Kidney (tissue), 13 donors: ENCODE measurements at regions not wholly inside any gene's neighbourhood (a gene's known extent, or its start where the extent isn't known, plus 50 kb on each side); places are given as distances from the start of the nearest gene placed in this dataset.
"Not testable (repeated sequence)": the region's sequence is repeated elsewhere in the genome, so short reads cannot be mapped to it uniquely, and the experiment has no call there.

Experiments used
- DNase-seq, 5 donors: peaks; one replicate each; pipeline ENCODE4 v3.0.0-alpha.2; 2013 to 2020
- FAIRE-seq: peaks from 2 replicates; lab custom pipeline; 2012; peaks lifted over from hg19 to GRCh38; lab: Jason Lieb, UNC
- H3K27ac ChIP-seq, 2 donors: one replicate each; pipeline ENCODE4 v1.7.0; 2013; ENCODE audit warnings: low read depth in 2 of 2, low read length in 2 of 2, inconsistent platforms in 1 of 2
- H3K27me3 ChIP-seq: one replicate; pipeline ENCODE4 v1.7.1; 2013; ENCODE audit warnings: low read length, inconsistent platforms; ENCODE audit not compliant: control insufficient read depth, insufficient read depth
- H3K36me3 ChIP-seq, 3 donors: one replicate each; pipeline versions ENCODE4 v1.7.0 to v1.7.1; 2013; ENCODE audit warnings: low read length in 3 of 3, control low read depth in 1 of 3, inconsistent platforms in 1 of 3; ENCODE audit not compliant: insufficient read depth in 3 of 3, control insufficient read depth in 2 of 3
- H3K4me1 ChIP-seq, 3 donors: one replicate each; pipeline versions ENCODE4 v1.7.0 to v1.7.1; 2013; ENCODE audit warnings: low read length in 3 of 3, inconsistent platforms in 1 of 3, low read depth in 1 of 3; ENCODE audit not compliant: control insufficient read depth in 2 of 3, insufficient read depth in 2 of 3
- H3K4me3 ChIP-seq, 3 donors: one replicate each; pipeline versions ENCODE4 v1.7.0 to v1.8.1; 2013; ENCODE audit warnings: low read length in 3 of 3, control low read depth in 1 of 3, inconsistent platforms in 1 of 3
- H3K9ac ChIP-seq, 3 donors: one replicate each; pipeline versions ENCODE4 v1.7.0 to v1.7.1; 2013; ENCODE audit warnings: low read length in 3 of 3, control low read depth in 1 of 3, inconsistent platforms in 1 of 3
- H3K9me3 ChIP-seq, 3 donors: one replicate each; pipeline versions ENCODE4 v1.7.0 to v1.7.1; 2013; ENCODE audit warnings: low read length in 3 of 3, control low read depth in 1 of 3, inconsistent platforms in 1 of 3; ENCODE audit not compliant: control insufficient read depth in 2 of 3, insufficient read depth in 1 of 3
- CTCF ChIP-seq: IDR thresholded peaks from 3 replicates; pipeline ENCODE4 v1.5.1; 2012; ENCODE audit warnings: mild to moderate bottlenecking, moderate library complexity, borderline replicate concordance; ENCODE audit not compliant: insufficient read depth; ENCODE audit errors: extremely low read depth
- intact Hi-C: fragments of 100-400 bp; cut with DNase I; formaldehyde crosslinking; loops from one replicate; pipeline ENCODE4 v1.11.1; 2022
- donor health status: control.
- donor health status: control.
- donor health status: control.
- donor health status: control.
- donor health status: control.
- donor health status: DM: yes; HTN: yes; CAD: no.
- donor health status: Normal renal cell carcinoma (clear cell type).

GRCh38 chr6:6758546-6758914, 170.0 kb downstream of the LY86 start:
- peak overlapping the region in 1 of 2 donors; percentile 60 for H3K27ac ChIP-seq
- H3K4me1 ChIP-seq = peaks cover 2 to 8% (median 6%) of the 10 kb centered on the region in 3 donors
- H3K9ac ChIP-seq = peak overlapping the region in 1 of 3 donors; percentile 41
- H3K27me3 ChIP-seq = no peaks in the 10 kb centered on the region
- intact Hi-C loops = no loop called here
- H3K36me3 ChIP-seq = no peaks in the 10 kb centered on the region
- H3K9me3 ChIP-seq = no peaks in the 10 kb centered on the region
- DNase-seq (no peak), FAIRE-seq (no peak)
- H3K4me3 ChIP-seq = no peak overlapping the region
- no peak for TF ChIP-seq CTCF

- Histone ChIP-seq H3K36me3 (no peaks in the 10 kb centered on the region), H3K27me3 (no peaks in the 10 kb centered on the region), H3K9me3 (no peaks in the 10 kb centered on the region), H3K9ac (peak overlapping the region in 1 of 3 donors; percentile 41), H3K27ac (peak overlapping the region in 1 of 2 donors; percentile 60), H3K4me1 (peaks cover 2 to 10% (median 4%) of the 10 kb centered on the region in 3 donors), H3K4me3 (peak overlapping the region in 1 of 3 donors; percentile 39)
- DNase-seq (peak in 4 of 5 donors; percentile 82 to 95 (median 89)), FAIRE-seq (no peak)
- intact Hi-C loops = no loop called here
- TF ChIP-seq CTCF = peak; percentile 43
These were observed 170.6 kb downstream of the LY86 start for GRCh38 chr6:6758915-6759654.

GRCh38 chr6:6760002-6760401, 171.5 kb downstream of the LY86 start:
- Histone ChIP-seq H3K9me3 (no peaks in the 10 kb centered on the region), H3K27ac (no peak overlapping the region), H3K4me3 (no peak overlapping the region), H3K36me3 (no peaks in the 10 kb centered on the region), H3K27me3 (no peaks in the 10 kb centered on the region), H3K4me1 (peaks cover 2 to 19% (median 9%) of the 10 kb centered on the region in 3 donors), H3K9ac (no peak overlapping the region)
- no peak for TF ChIP-seq CTCF
- FAIRE-seq = no peak
- intact Hi-C loops = no loop called here
- no peak for DNase-seq

GRCh38 chr6:6762566-6762965, 174.0 kb downstream of the LY86 start:
- FAIRE-seq = not testable (repeated sequence)

More at GRCh38 chr6:6762566-6762965, 174.0 kb downstream of the LY86 start:
- H3K27me3 ChIP-seq, DNase-seq, H3K27ac ChIP-seq, H3K4me3 ChIP-seq, H3K36me3 ChIP-seq, H3K9ac ChIP-seq, intact Hi-C loops, H3K9me3 ChIP-seq: not testable (repeated sequence)
- H3K4me1 ChIP-seq = peaks cover 2 to 27% (median 9%) of the 10 kb centered on the region in 3 donors
